ENCODE measurements at regions not wholly inside any gene's neighbourhood (a gene's known extent, or its start where the extent isn't known, plus 50 kb on each side); places are given as distances from the start of the nearest gene placed in this dataset.

GRCh38 chr7:132713893-132714292 lies 137.6 kb upstream of the PLXNA4 start:
- TF ChIP-seq CTCF (conservative IDR thresholded peaks at IDR 0.05; ENCODE audit: low read depth in 2 of 2) (no peak), POLR2AphosphoS5 (IDR thresholded peaks at IDR 0.05; ENCODE audit: low read depth) (no peak), EZH2 (IDR thresholded peaks at IDR 0.05; ENCODE audit: low read depth, unreplicated experiment) (no peak), CREB1 (CRISPR knock-in tag; IDR thresholded peaks at IDR 0.05; ENCODE audit: low read depth) (no peak), JUNB (IDR thresholded peaks at IDR 0.05; ENCODE audit: unreplicated experiment) (no peak)

Data from GM23338 (cell line).